WERI-Rb-1 (cell line): ENCODE measurements at regions not wholly inside any gene's neighbourhood (a gene's known extent, or its start where the extent isn't known, plus 50 kb on each side); places are given as distances from the start of the nearest gene placed in this dataset.
"Not testable (repeated sequence)": the region's sequence is repeated elsewhere in the genome, so short reads cannot be mapped to it uniquely, and the experiment has no call there.

Source experiments
- DNase-seq: peaks from one replicate; pipeline ENCODE4 v3.0.0-alpha.2; 2020
- H3K27ac ChIP-seq: fragments of 250-450 bp; sonication (Bioruptor Pico); 2 replicates; pipeline ENCODE4 v1.5.1; 2020; ENCODE audit warnings: mild to moderate bottlenecking, moderate library complexity
- H3K27me3 ChIP-seq: fragments of 250-450 bp; sonication (Bioruptor Pico); 2 replicates; pipeline ENCODE4 v1.5.1; 2021; ENCODE audit warnings: mild to moderate bottlenecking, low read depth, moderate library complexity; ENCODE audit not compliant: insufficient read depth, severe bottlenecking
- H3K36me3 ChIP-seq: fragments of 250-450 bp; sonication (Bioruptor Pico); 2 replicates; pipeline ENCODE4 v1.5.1; 2020; ENCODE audit warnings: mild to moderate bottlenecking, moderate library complexity
- H3K4me3 ChIP-seq: 2 replicates; pipeline ENCODE4 v1.5.1; 2011; ENCODE audit warnings: low read depth, mild to moderate bottlenecking, control low read depth, low read length
- H3K9me3 ChIP-seq: fragments of 250-450 bp; sonication (Bioruptor Pico); 2 replicates; pipeline ENCODE4 v1.5.1; 2021; ENCODE audit warnings: mild to moderate bottlenecking, moderate library complexity; ENCODE audit not compliant: severe bottlenecking
- CTCF ChIP-seq: IDR thresholded peaks from 2 replicates; pipeline ENCODE4 v1.5.1; 2011; ENCODE audit warnings: low read depth, mild to moderate bottlenecking, control low read depth, inconsistent platforms, low read length

GRCh38 chr6:126886106-126886505 is 232.4 kb upstream of the RSPO3 start:
- Histone ChIP-seq H3K27ac (no peak overlapping the region), H3K36me3 (no peaks in the 10 kb centered on the region), H3K9me3 (no peaks in the 10 kb centered on the region), H3K4me3 (no peak overlapping the region), H3K27me3 (no peaks in the 10 kb centered on the region)
- no peak for TF ChIP-seq CTCF
- peak; percentile 10 for DNase-seq

GRCh38 chr6:126888727-126889725 is 229.4 kb upstream of the RSPO3 start:
- DNase-seq: no peak
- no peak overlapping the region for H3K27ac ChIP-seq
- H3K36me3 ChIP-seq: no peaks in the 10 kb centered on the region
- TF ChIP-seq CTCF: no peak
- H3K9me3 ChIP-seq: no peaks in the 10 kb centered on the region
- no peak overlapping the region for H3K4me3 ChIP-seq
- no peaks in the 10 kb centered on the region for H3K27me3 ChIP-seq

GRCh38 chr6:126890055-126890454 is 228.4 kb upstream of the RSPO3 start:
- Histone ChIP-seq H3K27ac (no peak overlapping the region), H3K9me3 (no peaks in the 10 kb centered on the region), H3K4me3 (no peak overlapping the region), H3K36me3 (no peaks in the 10 kb centered on the region), H3K27me3 (no peaks in the 10 kb centered on the region)
- DNase-seq: no peak
- TF ChIP-seq CTCF: no peak

GRCh38 chr6:126891158-126891557 is 227.3 kb upstream of the RSPO3 start:
- no peaks in the 10 kb centered on the region for H3K36me3 ChIP-seq
- H3K4me3 ChIP-seq: no peak overlapping the region
- no peaks in the 10 kb centered on the region for H3K9me3 ChIP-seq
- H3K27me3 ChIP-seq: no peaks in the 10 kb centered on the region
- no peak for TF ChIP-seq CTCF
- no peak for DNase-seq
- no peak overlapping the region for H3K27ac ChIP-seq

- not testable (repeated sequence) for H3K27me3 ChIP-seq, H3K36me3 ChIP-seq, DNase-seq, H3K27ac ChIP-seq, H3K9me3 ChIP-seq, H3K4me3 ChIP-seq
Observed at GRCh38 chr6:126892869-126893268, 225.6 kb upstream of the RSPO3 start.

- H3K27ac ChIP-seq: no peak overlapping the region
- TF ChIP-seq CTCF: no peak
- no peak for DNase-seq
- no peaks in the 10 kb centered on the region for H3K9me3 ChIP-seq
- no peaks in the 10 kb centered on the region for H3K27me3 ChIP-seq
- no peak overlapping the region for H3K4me3 ChIP-seq
- no peaks in the 10 kb centered on the region for H3K36me3 ChIP-seq
Observed at GRCh38 chr6:126897758-126898157, 220.7 kb upstream of the RSPO3 start.
